ENCODE measurements at regions not wholly inside any gene's neighbourhood (a gene's known extent, or its start where the extent isn't known, plus 50 kb on each side); places are given as distances from the start of the nearest gene placed in this dataset.

DNA sequence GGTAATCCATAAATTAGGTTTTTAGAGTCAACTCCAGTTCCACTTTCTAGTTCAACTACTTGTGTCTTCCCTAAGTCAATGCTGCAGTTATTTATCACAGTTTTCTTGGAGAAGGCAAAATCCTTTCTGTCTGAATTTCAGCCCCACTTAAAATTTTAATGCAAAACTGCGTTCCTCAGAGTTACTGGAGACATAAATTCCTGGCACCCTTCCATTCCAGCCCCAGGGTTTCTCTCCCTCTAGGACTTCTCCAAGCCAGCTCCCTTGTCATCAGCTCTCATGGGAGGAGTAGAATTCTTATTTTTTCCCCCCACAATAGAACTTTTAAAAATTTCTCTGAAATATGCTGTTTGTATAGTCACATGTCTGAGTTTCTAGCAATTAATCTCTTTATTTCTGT lies 50.6 kb upstream of the PHOX2B start:
- TF ChIP-seq, protein P1, sequence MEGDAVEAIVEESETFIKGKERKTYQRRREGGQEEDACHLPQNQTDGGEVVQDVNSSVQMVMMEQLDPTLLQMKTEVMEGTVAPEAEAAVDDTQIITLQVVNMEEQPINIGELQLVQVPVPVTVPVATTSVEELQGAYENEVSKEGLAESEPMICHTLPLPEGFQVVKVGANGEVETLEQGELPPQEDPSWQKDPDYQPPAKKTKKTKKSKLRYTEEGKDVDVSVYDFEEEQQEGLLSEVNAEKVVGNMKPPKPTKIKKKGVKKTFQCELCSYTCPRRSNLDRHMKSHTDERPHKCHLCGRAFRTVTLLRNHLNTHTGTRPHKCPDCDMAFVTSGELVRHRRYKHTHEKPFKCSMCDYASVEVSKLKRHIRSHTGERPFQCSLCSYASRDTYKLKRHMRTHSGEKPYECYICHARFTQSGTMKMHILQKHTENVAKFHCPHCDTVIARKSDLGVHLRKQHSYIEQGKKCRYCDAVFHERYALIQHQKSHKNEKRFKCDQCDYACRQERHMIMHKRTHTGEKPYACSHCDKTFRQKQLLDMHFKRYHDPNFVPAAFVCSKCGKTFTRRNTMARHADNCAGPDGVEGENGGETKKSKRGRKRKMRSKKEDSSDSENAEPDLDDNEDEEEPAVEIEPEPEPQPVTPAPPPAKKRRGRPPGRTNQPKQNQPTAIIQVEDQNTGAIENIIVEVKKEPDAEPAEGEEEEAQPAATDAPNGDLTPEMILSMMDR (IDR thresholded peaks at IDR 0.05): no peak
- TF ChIP-seq ZFX (IDR thresholded peaks at IDR 0.05; ENCODE audit: borderline replicate concordance): no peak

All from 22Rv1 (cell line).